ENCODE measurements at regions not wholly inside any gene's neighbourhood (a gene's known extent, or its start where the extent isn't known, plus 50 kb on each side); places are given as distances from the start of the nearest gene placed in this dataset.

- Histone ChIP-seq H3K4me2 (no peak overlapping the region), H3K36me3 (ENCODE audit: insufficient read depth) (no peaks in the 10 kb centered on the region), H3K9me2 (ENCODE audit: insufficient read depth) (peaks cover 7% of the 10 kb centered on the region; the same call in 1 of the 2 replicates), H2AFZ (peak overlapping the region; percentile 87; the same call in 1 of the 2 replicates), H3K4me3 (no peak overlapping the region), H4K20me1 (replicated peaks; ENCODE audit: insufficient read depth) (no peaks in the 10 kb centered on the region), H3K27ac (ENCODE audit: low read depth) (no peak overlapping the region), H3F3A (replicated peaks; ENCODE audit: low read depth) (no peaks in the 10 kb centered on the region), H3K27me3 (ENCODE audit: insufficient read depth) (no peaks in the 10 kb centered on the region), H3K79me2 (replicated peaks; ENCODE audit: insufficient read depth) (no peaks in the 10 kb centered on the region), H3K4me1 (ENCODE audit: insufficient read depth) (peaks cover 7% of the 10 kb centered on the region; the same call in 1 of the 2 replicates)
- no peaks in the 10 kb centered on the region for H3K36me3 Mint-ChIP-seq (ENCODE audit: low read depth)
- peaks cover 1% of the 10 kb centered on the region for H3K27me3 Mint-ChIP-seq (ENCODE audit: insufficient read depth, low read depth, poor library complexity)
- ATAC-seq (peak; percentile 69), DNase-seq (ENCODE audit: low spot score) (peak; percentile 53)
- no peak overlapping the region for H3K27ac Mint-ChIP-seq
- no peak for TF ChIP-seq EZH2 (IDR thresholded peaks at IDR 0.05; ENCODE audit: low read depth, unreplicated experiment)
- TF ChIP-seq, protein P1, sequence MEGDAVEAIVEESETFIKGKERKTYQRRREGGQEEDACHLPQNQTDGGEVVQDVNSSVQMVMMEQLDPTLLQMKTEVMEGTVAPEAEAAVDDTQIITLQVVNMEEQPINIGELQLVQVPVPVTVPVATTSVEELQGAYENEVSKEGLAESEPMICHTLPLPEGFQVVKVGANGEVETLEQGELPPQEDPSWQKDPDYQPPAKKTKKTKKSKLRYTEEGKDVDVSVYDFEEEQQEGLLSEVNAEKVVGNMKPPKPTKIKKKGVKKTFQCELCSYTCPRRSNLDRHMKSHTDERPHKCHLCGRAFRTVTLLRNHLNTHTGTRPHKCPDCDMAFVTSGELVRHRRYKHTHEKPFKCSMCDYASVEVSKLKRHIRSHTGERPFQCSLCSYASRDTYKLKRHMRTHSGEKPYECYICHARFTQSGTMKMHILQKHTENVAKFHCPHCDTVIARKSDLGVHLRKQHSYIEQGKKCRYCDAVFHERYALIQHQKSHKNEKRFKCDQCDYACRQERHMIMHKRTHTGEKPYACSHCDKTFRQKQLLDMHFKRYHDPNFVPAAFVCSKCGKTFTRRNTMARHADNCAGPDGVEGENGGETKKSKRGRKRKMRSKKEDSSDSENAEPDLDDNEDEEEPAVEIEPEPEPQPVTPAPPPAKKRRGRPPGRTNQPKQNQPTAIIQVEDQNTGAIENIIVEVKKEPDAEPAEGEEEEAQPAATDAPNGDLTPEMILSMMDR (conservative IDR thresholded peaks at IDR 0.05; ENCODE audit: low read depth in 2 of 2): peak; percentile 46 to 61
- H3K9me3 Mint-ChIP-seq: no peaks in the 10 kb centered on the region
- H3K4me1 Mint-ChIP-seq: peaks cover 9% of the 10 kb centered on the region; the same call in 2 of the 3 replicates
- H3K4me3 Mint-ChIP-seq: no peak overlapping the region
These were observed 173.9 kb downstream of the LMBRD1 start for GRCh38 chr6:69622924-69623323.

- no peak for ATAC-seq
- TF ChIP-seq EZH2 (IDR thresholded peaks at IDR 0.05; ENCODE audit: low read depth, unreplicated experiment): no peak
- TF ChIP-seq EZH2phosphoT487 (IDR thresholded peaks at IDR 0.05; ENCODE audit: unreplicated experiment): no peak
- no peak for TF ChIP-seq CREB1 (CRISPR knock-in tag; IDR thresholded peaks at IDR 0.05; ENCODE audit: low read depth)
- TF ChIP-seq STAT1 (IDR thresholded peaks at IDR 0.05; ENCODE audit: unreplicated experiment): no peak
- no peak for TF ChIP-seq POLR2AphosphoS5 (IDR thresholded peaks at IDR 0.05; ENCODE audit: low read depth)
- no peak for TF ChIP-seq NANOG (IDR thresholded peaks at IDR 0.05; ENCODE audit: borderline replicate concordance)
- TF ChIP-seq, protein P2, sequence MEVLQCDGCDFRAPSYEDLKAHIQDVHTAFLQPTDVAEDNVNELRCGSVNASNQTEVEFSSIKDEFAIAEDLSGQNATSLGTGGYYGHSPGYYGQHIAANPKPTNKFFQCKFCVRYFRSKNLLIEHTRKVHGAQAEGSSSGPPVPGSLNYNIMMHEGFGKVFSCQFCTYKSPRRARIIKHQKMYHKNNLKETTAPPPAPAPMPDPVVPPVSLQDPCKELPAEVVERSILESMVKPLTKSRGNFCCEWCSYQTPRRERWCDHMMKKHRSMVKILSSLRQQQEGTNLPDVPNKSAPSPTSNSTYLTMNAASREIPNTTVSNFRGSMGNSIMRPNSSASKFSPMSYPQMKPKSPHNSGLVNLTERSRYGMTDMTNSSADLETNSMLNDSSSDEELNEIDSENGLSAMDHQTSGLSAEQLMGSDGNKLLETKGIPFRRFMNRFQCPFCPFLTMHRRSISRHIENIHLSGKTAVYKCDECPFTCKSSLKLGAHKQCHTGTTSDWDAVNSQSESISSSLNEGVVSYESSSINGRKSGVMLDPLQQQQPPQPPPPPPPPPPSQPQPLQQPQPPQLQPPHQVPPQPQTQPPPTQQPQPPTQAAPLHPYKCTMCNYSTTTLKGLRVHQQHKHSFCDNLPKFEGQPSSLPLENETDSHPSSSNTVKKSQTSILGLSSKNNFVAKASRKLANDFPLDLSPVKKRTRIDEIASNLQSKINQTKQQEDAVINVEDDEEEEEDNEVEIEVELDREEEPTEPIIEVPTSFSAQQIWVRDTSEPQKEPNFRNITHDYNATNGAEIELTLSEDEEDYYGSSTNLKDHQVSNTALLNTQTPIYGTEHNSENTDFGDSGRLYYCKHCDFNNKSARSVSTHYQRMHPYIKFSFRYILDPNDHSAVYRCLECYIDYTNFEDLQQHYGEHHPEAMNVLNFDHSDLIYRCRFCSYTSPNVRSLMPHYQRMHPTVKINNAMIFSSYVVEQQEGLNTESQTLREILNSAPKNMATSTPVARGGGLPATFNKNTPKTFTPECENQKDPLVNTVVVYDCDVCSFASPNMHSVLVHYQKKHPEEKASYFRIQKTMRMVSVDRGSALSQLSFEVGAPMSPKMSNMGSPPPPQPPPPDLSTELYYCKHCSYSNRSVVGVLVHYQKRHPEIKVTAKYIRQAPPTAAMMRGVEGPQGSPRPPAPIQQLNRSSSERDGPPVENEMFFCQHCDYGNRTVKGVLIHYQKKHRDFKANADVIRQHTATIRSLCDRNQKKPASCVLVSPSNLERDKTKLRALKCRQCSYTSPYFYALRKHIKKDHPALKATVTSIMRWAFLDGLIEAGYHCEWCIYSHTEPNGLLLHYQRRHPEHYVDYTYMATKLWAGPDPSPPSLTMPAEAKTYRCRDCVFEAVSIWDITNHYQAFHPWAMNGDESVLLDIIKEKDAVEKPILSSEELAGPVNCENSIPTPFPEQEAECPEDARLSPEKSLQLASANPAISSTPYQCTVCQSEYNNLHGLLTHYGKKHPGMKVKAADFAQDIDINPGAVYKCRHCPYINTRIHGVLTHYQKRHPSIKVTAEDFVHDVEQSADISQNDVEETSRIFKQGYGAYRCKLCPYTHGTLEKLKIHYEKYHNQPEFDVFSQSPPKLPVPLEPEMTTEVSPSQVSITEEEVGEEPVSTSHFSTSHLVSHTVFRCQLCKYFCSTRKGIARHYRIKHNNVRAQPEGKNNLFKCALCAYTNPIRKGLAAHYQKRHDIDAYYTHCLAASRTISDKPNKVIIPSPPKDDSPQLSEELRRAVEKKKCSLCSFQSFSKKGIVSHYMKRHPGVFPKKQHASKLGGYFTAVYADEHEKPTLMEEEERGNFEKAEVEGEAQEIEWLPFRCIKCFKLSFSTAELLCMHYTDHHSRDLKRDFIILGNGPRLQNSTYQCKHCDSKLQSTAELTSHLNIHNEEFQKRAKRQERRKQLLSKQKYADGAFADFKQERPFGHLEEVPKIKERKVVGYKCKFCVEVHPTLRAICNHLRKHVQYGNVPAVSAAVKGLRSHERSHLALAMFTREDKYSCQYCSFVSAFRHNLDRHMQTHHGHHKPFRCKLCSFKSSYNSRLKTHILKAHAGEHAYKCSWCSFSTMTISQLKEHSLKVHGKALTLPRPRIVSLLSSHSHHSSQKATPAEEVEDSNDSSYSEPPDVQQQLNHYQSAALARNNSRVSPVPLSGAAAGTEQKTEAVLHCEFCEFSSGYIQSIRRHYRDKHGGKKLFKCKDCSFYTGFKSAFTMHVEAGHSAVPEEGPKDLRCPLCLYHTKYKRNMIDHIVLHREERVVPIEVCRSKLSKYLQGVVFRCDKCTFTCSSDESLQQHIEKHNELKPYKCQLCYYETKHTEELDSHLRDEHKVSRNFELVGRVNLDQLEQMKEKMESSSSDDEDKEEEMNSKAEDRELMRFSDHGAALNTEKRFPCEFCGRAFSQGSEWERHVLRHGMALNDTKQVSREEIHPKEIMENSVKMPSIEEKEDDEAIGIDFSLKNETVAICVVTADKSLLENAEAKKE (CRISPR knock-in tag; IDR thresholded peaks at IDR 0.05): no peak
- TF ChIP-seq, protein P3, sequence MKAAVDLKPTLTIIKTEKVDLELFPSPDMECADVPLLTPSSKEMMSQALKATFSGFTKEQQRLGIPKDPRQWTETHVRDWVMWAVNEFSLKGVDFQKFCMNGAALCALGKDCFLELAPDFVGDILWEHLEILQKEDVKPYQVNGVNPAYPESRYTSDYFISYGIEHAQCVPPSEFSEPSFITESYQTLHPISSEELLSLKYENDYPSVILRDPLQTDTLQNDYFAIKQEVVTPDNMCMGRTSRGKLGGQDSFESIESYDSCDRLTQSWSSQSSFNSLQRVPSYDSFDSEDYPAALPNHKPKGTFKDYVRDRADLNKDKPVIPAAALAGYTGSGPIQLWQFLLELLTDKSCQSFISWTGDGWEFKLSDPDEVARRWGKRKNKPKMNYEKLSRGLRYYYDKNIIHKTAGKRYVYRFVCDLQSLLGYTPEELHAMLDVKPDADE (IDR thresholded peaks at IDR 0.05): no peak
These were observed 174.6 kb downstream of the LMBRD1 start for GRCh38 chr6:69622230-69622629.

More at GRCh38 chr6:69622230-69622629, 174.6 kb downstream of the LMBRD1 start:
- Histone ChIP-seq H3K4me1 (ENCODE audit: insufficient read depth) (peaks cover 7% of the 10 kb centered on the region; the same call in 1 of the 2 replicates), H2AFZ (peak overlapping the region; percentile 87), H3K27ac (ENCODE audit: low read depth) (no peak overlapping the region), H3K27me3 (ENCODE audit: insufficient read depth) (no peaks in the 10 kb centered on the region), H3F3A (replicated peaks; ENCODE audit: low read depth) (no peaks in the 10 kb centered on the region), H3K79me2 (replicated peaks; ENCODE audit: insufficient read depth) (no peaks in the 10 kb centered on the region), H4K20me1 (replicated peaks; ENCODE audit: insufficient read depth) (no peaks in the 10 kb centered on the region), H3K4me2 (no peak overlapping the region), H3K9me2 (ENCODE audit: insufficient read depth) (peaks cover 12% of the 10 kb centered on the region; the same call in 1 of the 2 replicates), H3K36me3 (ENCODE audit: insufficient read depth) (no peaks in the 10 kb centered on the region), H3K4me3 (no peak overlapping the region)
- DNase-seq (ENCODE audit: low spot score): no peak
- Mint-ChIP-seq H3K27ac (no peak overlapping the region), H3K4me1 (peaks cover 9% of the 10 kb centered on the region; the same call in 2 of the 3 replicates), H3K36me3 (ENCODE audit: low read depth) (no peaks in the 10 kb centered on the region), H3K27me3 (ENCODE audit: insufficient read depth, low read depth, poor library complexity) (peaks cover 1% of the 10 kb centered on the region), H3K9me3 (no peaks in the 10 kb centered on the region), H3K4me3 (no peak overlapping the region)
